ENCODE measurements at regions not wholly inside any gene's neighbourhood (a gene's known extent, or its start where the extent isn't known, plus 50 kb on each side); places are given as distances from the start of the nearest gene placed in this dataset.

- H3K4me3 ChIP-seq, result no peak overlapping the region
- intact Hi-C loops (cut with DNase I), result no loop called here
- H3K36me3 ChIP-seq, result no peaks in the 10 kb centered on the region
- TF ChIP-seq, protein P1, sequence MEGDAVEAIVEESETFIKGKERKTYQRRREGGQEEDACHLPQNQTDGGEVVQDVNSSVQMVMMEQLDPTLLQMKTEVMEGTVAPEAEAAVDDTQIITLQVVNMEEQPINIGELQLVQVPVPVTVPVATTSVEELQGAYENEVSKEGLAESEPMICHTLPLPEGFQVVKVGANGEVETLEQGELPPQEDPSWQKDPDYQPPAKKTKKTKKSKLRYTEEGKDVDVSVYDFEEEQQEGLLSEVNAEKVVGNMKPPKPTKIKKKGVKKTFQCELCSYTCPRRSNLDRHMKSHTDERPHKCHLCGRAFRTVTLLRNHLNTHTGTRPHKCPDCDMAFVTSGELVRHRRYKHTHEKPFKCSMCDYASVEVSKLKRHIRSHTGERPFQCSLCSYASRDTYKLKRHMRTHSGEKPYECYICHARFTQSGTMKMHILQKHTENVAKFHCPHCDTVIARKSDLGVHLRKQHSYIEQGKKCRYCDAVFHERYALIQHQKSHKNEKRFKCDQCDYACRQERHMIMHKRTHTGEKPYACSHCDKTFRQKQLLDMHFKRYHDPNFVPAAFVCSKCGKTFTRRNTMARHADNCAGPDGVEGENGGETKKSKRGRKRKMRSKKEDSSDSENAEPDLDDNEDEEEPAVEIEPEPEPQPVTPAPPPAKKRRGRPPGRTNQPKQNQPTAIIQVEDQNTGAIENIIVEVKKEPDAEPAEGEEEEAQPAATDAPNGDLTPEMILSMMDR (IDR thresholded peaks at IDR 0.05), result no peak
- ATAC-seq (no peak), DNase-seq (no peak)
- H3K4me1 ChIP-seq, result no peaks in the 10 kb centered on the region
- no peak overlapping the region for H3K27ac ChIP-seq
- H3K27me3 ChIP-seq, result no peaks in the 10 kb centered on the region
- no peaks in the 10 kb centered on the region for H3K9me3 ChIP-seq
Measured at GRCh38 chr6:88456221-88456859, 290.2 kb upstream of the CNR1 start.

GRCh38 chr6:88455317-88455716 lies 289.2 kb upstream of the CNR1 start:
- ATAC-seq (no peak), DNase-seq (no peak)
- H3K36me3 ChIP-seq, result no peaks in the 10 kb centered on the region

GRCh38 chr6:88454658-88455057 lies 288.5 kb upstream of the CNR1 start:
- intact Hi-C loops (cut with DNase I), result no loop called here
- no peak for DNase-seq
- Histone ChIP-seq H3K4me3 (no peak overlapping the region), H3K27me3 (no peaks in the 10 kb centered on the region), H3K9me3 (no peaks in the 10 kb centered on the region), H3K4me1 (no peaks in the 10 kb centered on the region), H3K36me3 (no peaks in the 10 kb centered on the region), H3K27ac (no peak overlapping the region)
- TF ChIP-seq, protein P1 (IDR thresholded peaks at IDR 0.05), result no peak
- no peak for ATAC-seq

More at GRCh38 chr6:88455317-88455716, 289.2 kb upstream of the CNR1 start:
- no peak overlapping the region for H3K27ac ChIP-seq
- no peaks in the 10 kb centered on the region for H3K9me3 ChIP-seq
- no peaks in the 10 kb centered on the region for H3K4me1 ChIP-seq
- TF ChIP-seq, protein P1 (IDR thresholded peaks at IDR 0.05), result no peak
- intact Hi-C loops (cut with DNase I), result no loop called here
- no peaks in the 10 kb centered on the region for H3K27me3 ChIP-seq
- no peak overlapping the region for H3K4me3 ChIP-seq

GRCh38 chr6:88449770-88450169 lies 283.6 kb upstream of the CNR1 start:
- TF ChIP-seq, protein P1 (IDR thresholded peaks at IDR 0.05), result no peak
- no peak overlapping the region for H3K4me3 ChIP-seq
- peak; percentile 79 for ATAC-seq
- H3K9me3 ChIP-seq, result no peaks in the 10 kb centered on the region
- H3K27me3 ChIP-seq, result no peaks in the 10 kb centered on the region
- no peaks in the 10 kb centered on the region for H3K36me3 ChIP-seq
- DNase-seq, result no peak
- intact Hi-C loops (cut with DNase I), result no loop called here
- H3K27ac ChIP-seq, result no peak overlapping the region
- H3K4me1 ChIP-seq, result no peaks in the 10 kb centered on the region

- Histone ChIP-seq H3K9me3 (no peaks in the 10 kb centered on the region), H3K27ac (no peak overlapping the region), H3K36me3 (no peaks in the 10 kb centered on the region), H3K4me3 (no peak overlapping the region), H3K4me1 (no peaks in the 10 kb centered on the region), H3K27me3 (no peaks in the 10 kb centered on the region)
- intact Hi-C loops (cut with DNase I), result no loop called here
- DNase-seq, result no peak
- ATAC-seq, result no peak
- TF ChIP-seq, protein P1 (IDR thresholded peaks at IDR 0.05), result no peak
Measured at GRCh38 chr6:88445188-88445965, 279.2 kb upstream of the CNR1 start.

All from upper lobe of right lung (tissue), 1 donor.